Heart left ventricle (tissue), 16 donors: ENCODE measurements at regions not wholly inside any gene's neighbourhood (a gene's known extent, or its start where the extent isn't known, plus 50 kb on each side); places are given as distances from the start of the nearest gene placed in this dataset.

Experiments used
- ATAC-seq, 4 donors: fragments of 200-7000 bp; cut with Tn5 transposase; one replicate each; pipeline ENCODE4 v1.9.1; 2020 to 2022; ENCODE audit warnings: moderate library complexity in 4 of 4, mild to moderate bottlenecking in 3 of 4, moderate number of reproducible peaks in 1 of 4
- DNase-seq, 5 donors: peaks; one replicate each; pipeline ENCODE4 v3.0.0-alpha.2; 2020
- H3K27ac ChIP-seq, 12 donors: fragments of 200-600 bp; sonication (generic) in 4 of 12; one replicate each; pipeline versions ENCODE4 v1.5.0 to v1.8.0; 2016 to 2022; ENCODE audit warnings: mild to moderate bottlenecking in 2 of 12
- H3K27me3 ChIP-seq, 9 donors: fragments of 200-600 bp; sonication (generic) in 2 of 9; one replicate each; pipeline versions ENCODE4 v1.5.1 to v1.8.0; 2016 to 2022; ENCODE audit warnings: mild to moderate bottlenecking in 3 of 9
- H3K36me3 ChIP-seq, 9 donors: fragments of 200-600 bp; sonication (generic) in 2 of 9; one replicate each; pipeline versions ENCODE4 v1.5.0 to v1.8.0; 2018 to 2022; ENCODE audit warnings: mild to moderate bottlenecking in 2 of 9
- H3K4me1 ChIP-seq, 12 donors: fragments of 200-600 bp; sonication (generic) in 4 of 12; one replicate each; pipeline versions ENCODE4 v1.5.0 to v1.8.0; 2016 to 2022; ENCODE audit warnings: mild to moderate bottlenecking in 3 of 12
- H3K4me3 ChIP-seq, 12 donors: fragments of 200-600 bp; sonication (generic) in 4 of 12; one replicate each; pipeline versions ENCODE4 v1.5.0 to v1.8.0; 2017 to 2022; ENCODE audit warnings: mild to moderate bottlenecking in 9 of 12, moderate library complexity in 4 of 12
- H3K9me3 ChIP-seq, 12 donors: fragments of 200-600 bp; sonication (generic) in 4 of 12; one replicate each; pipeline versions ENCODE4 v1.5.0 to v1.8.0; 2016 to 2022; ENCODE audit warnings: mild to moderate bottlenecking in 1 of 12
- POLR2A ChIP-seq, 2 donors: fragments of 450-650 bp; IDR thresholded peaks; one replicate each; pipeline ENCODE4 v1.6.1; 2017; ENCODE audit warnings: antibody characterized with exemption in 2 of 2, mild to moderate bottlenecking in 2 of 2, moderate library complexity in 2 of 2
- WGBS, 4 donors: extraction: QIAGEN DNeasy Blood & Tissue Kit in 2 of 4; methylation state at CpG; one replicate each; pipeline versions ENCODE4 v1.1.5 to v1.1.7; 2013 to 2018; 5-methylcytosine and 5-hydroxymethylcytosine counted together
- intact Hi-C, 10 donors: fragments of 100-400 bp; cut with DNase I; formaldehyde crosslinking; loops; one replicate each; pipeline versions ENCODE4 v1.11.1 to v1.14.2; 2022
- TF ChIP-seq, protein P1 (sequence below), 12 donors: fragments of 200-600 bp; sonication (generic) in 4 of 12; IDR thresholded peaks; one replicate each; pipeline versions ENCODE4 v1.5.0 to v1.8.0; 2018 to 2022; ENCODE audit warnings: antibody characterized with exemption in 12 of 12, mild to moderate bottlenecking in 5 of 12
- donor health status: ischemic (EF 13 %, LVEDD 7.1; RV severe dilation, severe dysfunction).
- donor health status: healthy with polysubstance abuse.
- donor health status: DM: no; HTN: yes; CAD: no.
- donor health status: DM: no; HTN: no; CAD: no.
- donor health status: ischemic (EF 25% LVEDD 6.9; RV normal size, moderate dysfunction).
- donor health status: ischemic (EF 25% LVEDD 5.7; RV mildly dilated, moderate dysfunction).
- donor health status: healthy.
- donor health status: DM: yes; HTN: yes; CAD: no.
- donor health status: ischemic (EF 35%, LVEDD 5.7; RV mildly dilated, moderate dysfunction).
- donor health status: nonischemic (EF 11% LVEDD 7.7; RV severe dilation, severe dysfunction).
- donor health status: DM: yes; HTN: yes; CAD: no.
- donor health status: PGD.
- donor health status: ischemic (EF 29% LVEDD 5.4; RV normal size, mild dysfunction).
- donor health status: nonischemic (EF 23%, LVEDD 6.1; RV moderate dilation, normal function).

DNA sequence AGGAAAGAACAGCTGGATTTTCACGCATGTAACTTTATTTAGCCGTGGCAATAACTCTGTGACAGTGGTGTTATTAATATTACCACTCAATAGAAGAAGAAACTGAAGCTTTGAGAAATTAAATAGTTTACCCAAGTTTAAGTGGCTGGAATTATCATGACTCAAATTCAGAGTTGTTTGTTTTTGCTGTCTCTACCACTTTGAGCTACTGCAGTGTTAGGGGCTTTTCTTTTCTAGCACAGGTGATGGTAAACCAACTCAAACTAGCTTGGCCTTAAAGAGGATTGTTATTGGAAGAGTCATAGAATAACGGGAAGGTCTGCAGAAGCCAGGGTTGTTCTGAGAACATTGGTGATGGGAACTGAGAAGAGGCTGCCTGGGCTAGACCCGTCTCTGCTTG, 66.0 kb upstream of the PREP start:
- Histone ChIP-seq H3K36me3 (no peaks in the 10 kb centered on the region), H3K27me3 (peaks cover 0 to 4% (median 0%) of the 10 kb centered on the region in 9 donors), H3K27ac (no peak overlapping the region), H3K4me1 (no peaks in the 10 kb centered on the region), H3K4me3 (no peak overlapping the region), H3K9me3 (peaks cover 0 to 15% (median 8%) of the 10 kb centered on the region in 12 donors)
- no peak for ATAC-seq
- 82 to 92% (median 88%) methylated on average over 4 of the region's 4 CpGs for WGBS, 4 donors
- DNase-seq: no peak
- TF ChIP-seq POLR2A (IDR thresholded peaks at IDR 0.05): no peak
- TF ChIP-seq, protein P1, sequence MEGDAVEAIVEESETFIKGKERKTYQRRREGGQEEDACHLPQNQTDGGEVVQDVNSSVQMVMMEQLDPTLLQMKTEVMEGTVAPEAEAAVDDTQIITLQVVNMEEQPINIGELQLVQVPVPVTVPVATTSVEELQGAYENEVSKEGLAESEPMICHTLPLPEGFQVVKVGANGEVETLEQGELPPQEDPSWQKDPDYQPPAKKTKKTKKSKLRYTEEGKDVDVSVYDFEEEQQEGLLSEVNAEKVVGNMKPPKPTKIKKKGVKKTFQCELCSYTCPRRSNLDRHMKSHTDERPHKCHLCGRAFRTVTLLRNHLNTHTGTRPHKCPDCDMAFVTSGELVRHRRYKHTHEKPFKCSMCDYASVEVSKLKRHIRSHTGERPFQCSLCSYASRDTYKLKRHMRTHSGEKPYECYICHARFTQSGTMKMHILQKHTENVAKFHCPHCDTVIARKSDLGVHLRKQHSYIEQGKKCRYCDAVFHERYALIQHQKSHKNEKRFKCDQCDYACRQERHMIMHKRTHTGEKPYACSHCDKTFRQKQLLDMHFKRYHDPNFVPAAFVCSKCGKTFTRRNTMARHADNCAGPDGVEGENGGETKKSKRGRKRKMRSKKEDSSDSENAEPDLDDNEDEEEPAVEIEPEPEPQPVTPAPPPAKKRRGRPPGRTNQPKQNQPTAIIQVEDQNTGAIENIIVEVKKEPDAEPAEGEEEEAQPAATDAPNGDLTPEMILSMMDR (IDR thresholded peaks at IDR 0.05): no peak
- intact Hi-C loops: no loop called here

DNA sequence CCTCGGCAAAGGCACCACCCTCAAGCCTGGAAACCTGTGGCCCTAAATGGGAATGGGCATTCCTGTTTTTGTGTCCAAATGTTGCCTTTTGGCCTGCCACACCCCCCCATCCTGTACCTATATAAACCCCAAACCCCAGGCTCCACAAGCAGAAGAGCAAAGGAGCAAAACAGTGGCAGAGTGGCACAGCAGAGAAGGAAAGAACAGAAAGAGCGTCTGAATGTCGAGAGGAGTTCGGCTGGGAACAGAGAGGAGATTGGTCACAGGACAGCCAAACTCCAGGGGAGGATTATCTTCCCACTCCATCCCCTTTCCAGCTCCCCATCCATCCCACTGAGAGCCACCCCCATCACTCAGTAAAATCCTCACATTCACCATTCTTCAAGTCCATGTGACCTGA, 58.0 kb upstream of the PREP start:
- Histone ChIP-seq H3K9me3 (peaks cover 0 to 21% (median 8%) of the 10 kb centered on the region in 12 donors), H3K36me3 (no peaks in the 10 kb centered on the region), H3K4me3 (no peak overlapping the region), H3K4me1 (peaks cover 0 to 19% (median 0%) of the 10 kb centered on the region in 12 donors), H3K27me3 (no peaks in the 10 kb centered on the region), H3K27ac (no peak overlapping the region)
- DNase-seq (no peak), ATAC-seq (no peak)
- intact Hi-C loops: no loop called here
- 93 to 98% (median 96%) methylated on average over 4 of the region's 4 CpGs for WGBS, 4 donors
- TF ChIP-seq, protein P1 (IDR thresholded peaks at IDR 0.05): no peak
- no peak for TF ChIP-seq POLR2A (IDR thresholded peaks at IDR 0.05)

DNA sequence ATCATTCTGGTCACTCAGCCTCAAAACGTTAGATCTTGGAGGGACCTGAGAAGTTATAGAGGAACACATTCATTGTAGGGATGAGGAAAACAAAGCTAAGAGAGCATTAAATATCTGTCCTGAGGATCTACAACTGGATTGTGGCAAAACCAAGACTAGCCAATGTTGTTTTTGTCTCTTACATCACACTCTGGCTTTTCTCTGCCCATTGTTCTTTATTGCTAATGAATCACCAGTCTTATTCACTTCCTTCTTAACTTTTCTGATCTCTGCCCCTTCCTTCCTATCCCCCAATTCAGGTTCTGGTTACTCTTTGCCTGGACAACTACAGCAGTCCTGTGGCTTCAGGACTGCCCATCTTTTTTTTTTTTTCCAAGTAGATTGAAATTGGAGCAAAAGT, 57.0 kb upstream of the PREP start:
- peak overlapping the region in 1 of 12 donors; percentile 71 for H3K27ac ChIP-seq
- peaks cover 0 to 13% (median 3%) of the 10 kb centered on the region in 12 donors for H3K9me3 ChIP-seq
- TF ChIP-seq, protein P1 (IDR thresholded peaks at IDR 0.05): no peak
- no peak for TF ChIP-seq POLR2A (IDR thresholded peaks at IDR 0.05)
- no peak overlapping the region for H3K4me3 ChIP-seq
- no peaks in the 10 kb centered on the region for H3K27me3 ChIP-seq
- H3K4me1 ChIP-seq: peaks cover 0 to 19% (median 0%) of the 10 kb centered on the region in 12 donors
- H3K36me3 ChIP-seq: no peaks in the 10 kb centered on the region
- WGBS, 4 donors: 60 to 74% (median 69%) methylated on average over 1 of the region's 1 CpG
- DNase-seq: no peak
- no peak for ATAC-seq
- intact Hi-C loops: no loop called here

DNA sequence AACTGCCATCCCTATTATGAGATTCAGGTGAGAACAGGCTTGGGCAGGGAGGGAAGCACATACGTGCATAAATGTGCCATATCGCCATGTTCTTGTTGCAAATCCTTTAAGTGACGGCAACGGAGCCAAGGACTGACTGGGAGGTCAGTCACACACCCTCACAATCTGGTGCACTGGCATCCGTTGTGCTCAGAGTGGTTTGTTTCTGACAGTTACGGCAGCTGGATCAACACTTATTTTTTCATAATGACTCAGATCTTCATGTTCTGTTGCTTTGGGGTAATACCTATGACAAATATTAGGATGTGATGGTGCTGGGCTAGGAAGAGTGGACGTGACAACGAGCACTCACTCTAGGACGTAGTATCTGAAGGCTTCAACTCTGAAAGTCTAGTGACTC, 56.2 kb upstream of the PREP start:
- DNase-seq (no peak), ATAC-seq (no peak)
- Histone ChIP-seq H3K4me3 (peak overlapping the region in 1 of 12 donors; percentile 12), H3K36me3 (no peaks in the 10 kb centered on the region), H3K27me3 (no peaks in the 10 kb centered on the region), H3K9me3 (peaks cover 0 to 13% (median 3%) of the 10 kb centered on the region in 12 donors), H3K4me1 (peaks cover 0 to 19% (median 0%) of the 10 kb centered on the region in 12 donors), H3K27ac (peak overlapping the region in 1 of 12 donors; percentile 71)
- intact Hi-C loops: no loop called here
- no peak for TF ChIP-seq POLR2A (IDR thresholded peaks at IDR 0.05)
- TF ChIP-seq, protein P1 (IDR thresholded peaks at IDR 0.05): no peak
- WGBS, 4 donors: 91 to 94% (median 92%) methylated on average over 9 of the region's 9 CpGs
